Heart left ventricle (tissue), 13 donors: ENCODE measurements at regions not wholly inside any gene's neighbourhood (a gene's known extent, or its start where the extent isn't known, plus 50 kb on each side); places are given as distances from the start of the nearest gene placed in this dataset.

ENCODE experiments used
- POLR2A ChIP-seq, 2 donors: fragments of 450-650 bp; IDR thresholded peaks; one replicate each; pipeline ENCODE4 v1.6.1; 2017; ENCODE audit warnings: antibody characterized with exemption in 2 of 2, mild to moderate bottlenecking in 2 of 2, moderate library complexity in 2 of 2
- TF ChIP-seq, protein P1 (sequence below), 12 donors: fragments of 200-600 bp; sonication (generic) in 4 of 12; IDR thresholded peaks; one replicate each; pipeline versions ENCODE4 v1.5.0 to v1.8.0; 2018 to 2022; ENCODE audit warnings: antibody characterized with exemption in 12 of 12, mild to moderate bottlenecking in 5 of 12
- donor health status: ischemic (EF 13 %, LVEDD 7.1; RV severe dilation, severe dysfunction).
- donor health status: DM: no; HTN: yes; CAD: no.
- donor health status: DM: no; HTN: no; CAD: no.
- donor health status: ischemic (EF 25% LVEDD 6.9; RV normal size, moderate dysfunction).
- donor health status: ischemic (EF 25% LVEDD 5.7; RV mildly dilated, moderate dysfunction).
- donor health status: ischemic (EF 35%, LVEDD 5.7; RV mildly dilated, moderate dysfunction).
- donor health status: nonischemic (EF 11% LVEDD 7.7; RV severe dilation, severe dysfunction).
- donor health status: DM: yes; HTN: yes; CAD: no.
- donor health status: PGD.
- donor health status: ischemic (EF 29% LVEDD 5.4; RV normal size, mild dysfunction).
- donor health status: nonischemic (EF 23%, LVEDD 6.1; RV moderate dilation, normal function).

DNA sequence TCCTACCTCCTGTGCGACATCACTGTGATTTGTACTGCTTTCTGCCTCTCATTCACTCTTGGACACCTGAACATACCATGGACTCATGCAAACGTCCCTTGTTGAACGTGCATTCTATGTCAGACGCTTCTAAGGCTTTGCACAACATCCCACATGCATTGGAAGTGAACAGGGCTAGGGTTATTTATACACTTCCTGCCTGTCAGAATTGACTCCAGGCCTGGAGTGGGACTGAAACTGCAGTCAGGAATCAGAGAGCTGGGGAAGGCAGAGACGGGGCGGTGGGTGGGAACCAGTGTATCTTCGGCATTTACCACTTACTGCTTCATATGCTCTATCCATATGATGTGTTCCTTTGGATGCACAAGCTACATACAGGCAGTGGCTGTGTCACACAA is 81.4 kb upstream of the GALNT2 start:
- TF ChIP-seq POLR2A (IDR thresholded peaks at IDR 0.05), result no peak
- TF ChIP-seq, protein P1, sequence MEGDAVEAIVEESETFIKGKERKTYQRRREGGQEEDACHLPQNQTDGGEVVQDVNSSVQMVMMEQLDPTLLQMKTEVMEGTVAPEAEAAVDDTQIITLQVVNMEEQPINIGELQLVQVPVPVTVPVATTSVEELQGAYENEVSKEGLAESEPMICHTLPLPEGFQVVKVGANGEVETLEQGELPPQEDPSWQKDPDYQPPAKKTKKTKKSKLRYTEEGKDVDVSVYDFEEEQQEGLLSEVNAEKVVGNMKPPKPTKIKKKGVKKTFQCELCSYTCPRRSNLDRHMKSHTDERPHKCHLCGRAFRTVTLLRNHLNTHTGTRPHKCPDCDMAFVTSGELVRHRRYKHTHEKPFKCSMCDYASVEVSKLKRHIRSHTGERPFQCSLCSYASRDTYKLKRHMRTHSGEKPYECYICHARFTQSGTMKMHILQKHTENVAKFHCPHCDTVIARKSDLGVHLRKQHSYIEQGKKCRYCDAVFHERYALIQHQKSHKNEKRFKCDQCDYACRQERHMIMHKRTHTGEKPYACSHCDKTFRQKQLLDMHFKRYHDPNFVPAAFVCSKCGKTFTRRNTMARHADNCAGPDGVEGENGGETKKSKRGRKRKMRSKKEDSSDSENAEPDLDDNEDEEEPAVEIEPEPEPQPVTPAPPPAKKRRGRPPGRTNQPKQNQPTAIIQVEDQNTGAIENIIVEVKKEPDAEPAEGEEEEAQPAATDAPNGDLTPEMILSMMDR (IDR thresholded peaks at IDR 0.05), result no peak
